ENCODE measurements at regions not wholly inside any gene's neighbourhood (a gene's known extent, or its start where the extent isn't known, plus 50 kb on each side); places are given as distances from the start of the nearest gene placed in this dataset.
A peak's percentile ranks its signal among the peaks of the same experiment; 100 is the strongest.

DNA sequence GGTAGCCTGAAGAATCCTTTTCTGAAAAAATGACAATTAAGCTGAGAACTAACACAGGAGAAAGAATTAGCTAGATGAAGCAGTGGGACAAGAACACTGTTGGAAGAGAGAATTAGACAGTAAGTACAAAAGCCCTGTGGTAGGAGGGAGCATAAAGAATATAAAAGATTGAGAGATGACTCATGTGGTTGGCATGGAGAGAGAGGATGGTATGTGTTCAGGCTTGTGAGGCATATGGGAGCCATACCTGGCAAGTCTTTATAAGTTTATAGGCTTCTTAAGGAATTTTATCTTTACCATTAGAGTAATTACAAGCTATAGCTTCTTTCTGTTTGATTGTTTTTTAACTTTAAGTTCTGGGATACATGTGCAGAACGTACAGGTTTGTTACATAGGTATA, 325.0 kb downstream of the ARL6IP6 start:
- Histone ChIP-seq H3K9me3 (no peaks in the 10 kb centered on the region), H3K4me1 (no peaks in the 10 kb centered on the region), H3K27me3 (ENCODE audit: low read depth) (no peaks in the 10 kb centered on the region), H3K36me3 (replicated peaks) (no peaks in the 10 kb centered on the region), H3K4me3 (no peak overlapping the region)
- DNase-seq (ENCODE audit: low spot score in 2 of 2), result no peak
- in situ Hi-C loops (cut with MboI; ENCODE audit: low sequenced_read_pairs), result no loop called here

GRCh38 chr2:153028626-153029025, 310.2 kb downstream of the ARL6IP6 start:
- no peak for DNase-seq (ENCODE audit: low spot score in 2 of 2)
- H3K27me3 ChIP-seq (ENCODE audit: low read depth), result no peaks in the 10 kb centered on the region
- in situ Hi-C loops (cut with MboI; ENCODE audit: low sequenced_read_pairs), result no loop called here
- H3K9me3 ChIP-seq, result no peaks in the 10 kb centered on the region
- H3K4me1 ChIP-seq, result no peaks in the 10 kb centered on the region
- no peak overlapping the region for H3K4me3 ChIP-seq
- H3K36me3 ChIP-seq (replicated peaks), result no peaks in the 10 kb centered on the region

DNA sequence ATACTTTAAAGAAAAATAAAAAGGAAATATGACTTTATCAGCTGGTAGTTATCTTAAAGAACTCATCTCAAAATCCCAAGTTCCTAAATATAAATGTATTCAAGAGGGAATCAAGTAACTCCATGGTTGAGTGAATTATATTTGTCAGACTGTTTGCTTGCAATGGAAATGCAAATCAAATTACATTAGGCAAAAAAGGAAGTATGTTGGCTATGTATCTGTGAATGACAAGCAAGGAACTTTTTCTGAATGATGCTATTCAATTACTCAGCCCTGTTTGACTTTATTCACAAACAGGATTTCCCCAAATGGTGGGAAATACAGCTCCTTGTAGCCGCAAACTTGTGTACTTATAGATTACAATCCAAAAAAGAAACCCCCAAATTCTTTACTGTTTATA, 309.1 kb downstream of the ARL6IP6 start:
- Histone ChIP-seq H3K36me3 (replicated peaks) (no peaks in the 10 kb centered on the region), H3K9me3 (no peaks in the 10 kb centered on the region), H3K4me3 (no peak overlapping the region), H3K27me3 (ENCODE audit: low read depth) (no peaks in the 10 kb centered on the region), H3K4me1 (no peaks in the 10 kb centered on the region)
- in situ Hi-C loops (cut with MboI; ENCODE audit: low sequenced_read_pairs), result no loop called here
- DNase-seq (ENCODE audit: low spot score in 2 of 2), result no peak

DNA sequence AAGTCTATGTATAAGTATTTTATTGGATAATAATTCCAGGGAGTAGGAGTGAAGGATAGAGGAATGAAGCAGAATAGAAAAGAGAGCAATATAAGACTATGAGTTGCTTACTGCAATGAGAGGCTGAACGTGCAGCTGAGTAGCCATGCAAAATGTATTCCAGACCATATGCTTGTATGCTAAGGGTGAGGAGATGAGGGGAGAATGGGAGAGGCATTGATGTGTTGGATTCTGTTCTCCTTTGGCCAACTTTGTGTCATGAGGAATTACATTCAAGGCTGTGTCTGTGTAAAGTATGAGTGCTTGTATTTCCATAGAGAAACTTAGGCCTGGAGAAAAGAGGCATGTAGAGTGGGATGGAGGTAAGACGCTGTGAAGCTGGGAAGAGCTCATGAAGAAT, 301.8 kb downstream of the ARL6IP6 start:
- Histone ChIP-seq H3K4me1 (no peaks in the 10 kb centered on the region), H3K4me3 (no peak overlapping the region), H3K36me3 (replicated peaks) (no peaks in the 10 kb centered on the region), H3K9me3 (no peaks in the 10 kb centered on the region), H3K27me3 (ENCODE audit: low read depth) (no peaks in the 10 kb centered on the region)
- in situ Hi-C loops (cut with MboI; ENCODE audit: low sequenced_read_pairs), result no loop called here
- DNase-seq (ENCODE audit: low spot score in 2 of 2), result no peak

DNA sequence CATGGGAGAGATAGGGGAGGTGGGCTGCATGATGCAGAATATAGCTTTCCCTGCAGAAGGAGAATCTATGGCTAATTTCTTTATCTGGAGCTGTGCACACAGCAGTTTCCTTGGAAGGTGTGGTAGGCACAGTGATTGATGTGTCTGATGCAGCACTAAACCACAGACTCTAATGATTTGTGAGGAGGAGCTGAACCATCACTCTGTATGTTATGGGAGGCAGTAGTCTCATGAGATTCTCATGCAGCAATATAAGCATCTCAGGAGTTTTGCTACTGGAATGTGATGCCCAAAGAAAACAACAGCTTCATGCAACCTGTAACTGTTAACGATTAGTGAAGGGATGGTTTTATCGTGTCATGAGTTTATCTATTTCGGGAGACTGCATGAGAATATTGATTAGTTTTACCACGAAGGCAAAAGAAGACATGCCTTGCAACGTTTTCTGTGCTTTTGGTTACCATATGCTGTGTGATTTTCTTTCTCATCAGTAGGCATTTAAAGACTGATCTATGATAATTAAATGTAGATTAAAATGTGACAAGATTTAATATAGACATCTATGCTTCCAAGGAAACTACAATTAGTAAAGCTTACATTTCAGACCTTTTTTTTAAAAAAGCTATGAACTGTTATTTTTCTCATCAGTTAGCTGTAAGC, 286.8 kb downstream of the ARL6IP6 start:
- Histone ChIP-seq H3K9me3 (no peaks in the 10 kb centered on the region), H3K4me3 (no peak overlapping the region), H3K4me1 (no peaks in the 10 kb centered on the region), H3K27me3 (ENCODE audit: low read depth) (no peaks in the 10 kb centered on the region), H3K36me3 (replicated peaks) (no peaks in the 10 kb centered on the region)
- no peak for DNase-seq (ENCODE audit: low spot score in 2 of 2)
- in situ Hi-C loops (cut with MboI; ENCODE audit: low sequenced_read_pairs), result no loop called here

- no peaks in the 10 kb centered on the region for H3K27me3 ChIP-seq (ENCODE audit: low read depth)
- no peaks in the 10 kb centered on the region for H3K4me1 ChIP-seq
- no peak for DNase-seq (ENCODE audit: low spot score in 2 of 2)
- H3K4me3 ChIP-seq, result no peak overlapping the region
- no peaks in the 10 kb centered on the region for H3K9me3 ChIP-seq
- in situ Hi-C loops (cut with MboI; ENCODE audit: low sequenced_read_pairs), result no loop called here
- no peaks in the 10 kb centered on the region for H3K36me3 ChIP-seq (replicated peaks)
Observed at GRCh38 chr2:153004627-153005026, 286.2 kb downstream of the ARL6IP6 start.

DNA sequence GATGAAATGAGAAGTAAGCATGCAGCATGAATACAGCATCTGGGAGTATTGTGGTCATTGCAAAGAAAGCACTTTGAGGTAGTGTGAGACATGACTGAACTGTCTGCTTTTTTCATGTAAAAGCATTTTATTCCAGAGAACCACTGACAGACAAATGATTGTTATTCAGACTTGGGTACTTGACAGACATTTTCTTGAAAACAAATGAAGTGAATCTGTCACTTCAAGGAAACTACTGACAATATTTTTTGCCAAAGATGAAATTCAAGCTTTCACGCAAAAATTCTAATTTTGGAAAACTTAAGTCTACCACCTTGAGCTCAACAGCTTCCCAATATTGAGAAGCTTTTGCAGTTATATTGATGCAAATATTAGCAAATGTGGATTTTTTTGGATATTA, 255.7 kb downstream of the ARL6IP6 start:
- Histone ChIP-seq H3K36me3 (replicated peaks) (no peaks in the 10 kb centered on the region), H3K9me3 (peaks cover 10% of the 10 kb centered on the region; the same call in 1 of the 2 replicates), H3K4me1 (no peaks in the 10 kb centered on the region), H3K27me3 (ENCODE audit: low read depth) (no peaks in the 10 kb centered on the region), H3K4me3 (no peak overlapping the region)
- in situ Hi-C loops (cut with MboI; ENCODE audit: low sequenced_read_pairs), result no loop called here
- DNase-seq (ENCODE audit: low spot score in 2 of 2), result no peak

- Histone ChIP-seq H3K9me3 (peaks cover 10% of the 10 kb centered on the region; the same call in 1 of the 2 replicates), H3K27me3 (ENCODE audit: low read depth) (no peaks in the 10 kb centered on the region), H3K4me3 (no peak overlapping the region), H3K4me1 (no peaks in the 10 kb centered on the region), H3K36me3 (replicated peaks) (no peaks in the 10 kb centered on the region)
- no peak for DNase-seq (ENCODE audit: low spot score in 2 of 2)
- in situ Hi-C loops (cut with MboI; ENCODE audit: low sequenced_read_pairs), result no loop called here
Observed at GRCh38 chr2:152971685-152972084, 253.3 kb downstream of the ARL6IP6 start.

GRCh38 chr2:152962446-152962845, 244.0 kb downstream of the ARL6IP6 start:
- DNase-seq (ENCODE audit: low spot score in 2 of 2), result no peak
- Histone ChIP-seq H3K27me3 (ENCODE audit: low read depth) (no peaks in the 10 kb centered on the region), H3K4me1 (no peaks in the 10 kb centered on the region)

GRCh38 chr2:152961351-152961750, 242.9 kb downstream of the ARL6IP6 start:
- Histone ChIP-seq H3K36me3 (replicated peaks) (no peaks in the 10 kb centered on the region), H3K27me3 (ENCODE audit: low read depth) (no peaks in the 10 kb centered on the region), H3K4me3 (no peak overlapping the region), H3K4me1 (no peaks in the 10 kb centered on the region), H3K9me3 (no peaks in the 10 kb centered on the region)
- in situ Hi-C loops (cut with MboI; ENCODE audit: low sequenced_read_pairs), result no loop called here
- no peak for DNase-seq (ENCODE audit: low spot score in 2 of 2)

More at GRCh38 chr2:152962446-152962845, 244.0 kb downstream of the ARL6IP6 start:
- in situ Hi-C loops (cut with MboI; ENCODE audit: low sequenced_read_pairs), result no loop called here
- no peak overlapping the region for H3K4me3 ChIP-seq
- no peaks in the 10 kb centered on the region for H3K9me3 ChIP-seq
- H3K36me3 ChIP-seq (replicated peaks), result no peaks in the 10 kb centered on the region

DNA sequence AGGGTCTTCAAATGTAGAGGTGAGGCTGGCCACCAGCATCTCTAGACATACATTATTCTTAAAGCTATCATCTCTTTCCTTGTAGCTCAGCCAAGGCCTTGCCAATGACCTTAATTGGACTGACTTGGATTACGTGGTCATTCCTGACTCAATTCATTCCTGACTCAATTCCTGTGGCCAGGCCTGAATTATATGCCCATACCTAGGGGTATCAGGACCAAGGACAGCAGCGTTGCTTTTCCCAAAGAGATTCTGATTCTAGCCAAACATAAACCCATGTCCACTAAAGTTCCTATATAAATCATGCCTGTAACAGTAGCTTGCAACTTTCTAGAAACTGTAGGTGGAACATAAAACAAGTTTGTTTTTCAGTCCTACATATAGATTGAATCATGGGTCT, 231.7 kb downstream of the ARL6IP6 start:
- Histone ChIP-seq H3K4me3 (no peak overlapping the region), H3K36me3 (replicated peaks) (no peaks in the 10 kb centered on the region), H3K27me3 (ENCODE audit: low read depth) (no peaks in the 10 kb centered on the region), H3K9me3 (no peaks in the 10 kb centered on the region), H3K4me1 (no peaks in the 10 kb centered on the region)
- peak in 1 of 2 experiments; percentile 42 for DNase-seq (ENCODE audit: low spot score in 2 of 2)
- in situ Hi-C loops (cut with MboI; ENCODE audit: low sequenced_read_pairs), result no loop called here

GRCh38 chr2:152944099-152944498, 225.7 kb downstream of the ARL6IP6 start:
- H3K4me1 ChIP-seq, result no peaks in the 10 kb centered on the region
- in situ Hi-C loops (cut with MboI; ENCODE audit: low sequenced_read_pairs), result no loop called here
- DNase-seq (ENCODE audit: low spot score in 2 of 2), result no peak
- no peaks in the 10 kb centered on the region for H3K36me3 ChIP-seq (replicated peaks)
- no peak overlapping the region for H3K4me3 ChIP-seq
- no peaks in the 10 kb centered on the region for H3K9me3 ChIP-seq
- H3K27me3 ChIP-seq (ENCODE audit: low read depth), result 0 out of 2 replicates have a peak, but pooled peaks cover 2% of the 10 kb centered on the region

DNA sequence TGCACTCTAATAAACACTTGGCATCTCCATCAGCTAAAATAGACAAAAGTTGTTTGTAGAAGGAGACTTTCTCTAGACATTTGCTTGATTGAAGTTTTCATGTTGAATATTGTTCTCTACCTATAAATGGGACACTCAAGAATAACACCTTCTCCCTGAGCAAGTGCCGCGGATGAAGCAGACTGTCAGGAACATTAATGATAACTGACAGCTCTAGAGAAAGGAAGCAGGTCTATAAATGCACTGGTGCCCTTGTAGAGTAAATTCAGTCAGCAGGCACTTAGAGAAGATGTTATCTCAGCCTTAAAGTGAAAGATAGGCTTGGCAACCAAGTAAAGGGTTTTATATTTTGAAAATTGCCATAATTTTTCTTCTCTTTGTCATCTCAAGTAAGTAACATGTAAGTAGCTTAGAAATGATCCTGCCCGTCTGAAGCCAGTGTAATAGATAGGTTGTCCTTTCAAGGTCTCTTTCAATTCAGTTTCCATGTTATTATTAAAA, 224.6 kb downstream of the ARL6IP6 start:
- no peak for DNase-seq (ENCODE audit: low spot score in 2 of 2)
- no peaks in the 10 kb centered on the region for H3K9me3 ChIP-seq
- 0 out of 2 replicates have a peak, but pooled peaks cover 2% of the 10 kb centered on the region for H3K27me3 ChIP-seq (ENCODE audit: low read depth)
- no peaks in the 10 kb centered on the region for H3K4me1 ChIP-seq
- in situ Hi-C loops (cut with MboI; ENCODE audit: low sequenced_read_pairs), result no loop called here
- no peaks in the 10 kb centered on the region for H3K36me3 ChIP-seq (replicated peaks)
- H3K4me3 ChIP-seq, result no peak overlapping the region

- in situ Hi-C loops (cut with MboI; ENCODE audit: low sequenced_read_pairs), result no loop called here
- H3K4me3 ChIP-seq, result no peak overlapping the region
- no peaks in the 10 kb centered on the region for H3K27me3 ChIP-seq (ENCODE audit: low read depth)
- no peak for DNase-seq (ENCODE audit: low spot score in 2 of 2)
- no peaks in the 10 kb centered on the region for H3K4me1 ChIP-seq
- no peaks in the 10 kb centered on the region for H3K36me3 ChIP-seq (replicated peaks)
- H3K9me3 ChIP-seq, result no peaks in the 10 kb centered on the region
Observed at GRCh38 chr2:152930501-152930900, 212.1 kb downstream of the ARL6IP6 start.

DNA sequence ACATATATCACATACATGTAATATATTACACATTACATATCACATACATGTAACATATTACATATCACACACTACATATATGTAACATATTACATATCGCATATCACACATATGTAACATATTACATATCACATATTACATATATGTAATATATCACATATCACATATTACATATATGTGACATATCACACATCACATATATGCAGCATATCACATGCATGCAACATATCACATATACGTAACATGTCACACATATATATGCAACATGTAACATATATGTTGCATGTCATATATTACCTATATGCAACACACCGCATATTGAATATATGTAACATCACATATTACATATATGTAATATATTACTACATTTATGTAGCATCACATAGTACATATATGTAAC, 211.2 kb downstream of the ARL6IP6 start:
- Histone ChIP-seq H3K9me3 (no peaks in the 10 kb centered on the region), H3K27me3 (ENCODE audit: low read depth) (no peaks in the 10 kb centered on the region), H3K4me1 (no peaks in the 10 kb centered on the region), H3K36me3 (replicated peaks) (no peaks in the 10 kb centered on the region), H3K4me3 (no peak overlapping the region)
- in situ Hi-C loops (cut with MboI; ENCODE audit: low sequenced_read_pairs), result no loop called here
- DNase-seq (ENCODE audit: low spot score in 2 of 2), result no peak

Data from HAP-1 (cell line).